Endothelial cell of umbilical vein (primary cell): ENCODE measurements at regions not wholly inside any gene's neighbourhood (a gene's known extent, or its start where the extent isn't known, plus 50 kb on each side); places are given as distances from the start of the nearest gene placed in this dataset.

Source experiments
- POLR2A ChIP-seq: IDR thresholded peaks from 2 replicates; pipeline ENCODE4 v1.6.1; 2012; ENCODE audit warnings: low read depth, mild to moderate bottlenecking, control low read depth, low read length
- TF ChIP-seq, protein P1 (sequence below), 2 donors: IDR thresholded peaks; 1 replicate in 1 of 2; 2 replicates in 1 of 2; pipeline ENCODE4 v1.5.1; 2011; ENCODE audit warnings: low read length in 2 of 2, mild to moderate bottlenecking in 2 of 2, moderate library complexity in 2 of 2, control low read depth in 1 of 2, inconsistent platforms in 1 of 2, low read depth in 1 of 2; ENCODE audit not compliant: insufficient read depth in 1 of 2; ENCODE audit errors: extremely low read depth in 1 of 2

DNA sequence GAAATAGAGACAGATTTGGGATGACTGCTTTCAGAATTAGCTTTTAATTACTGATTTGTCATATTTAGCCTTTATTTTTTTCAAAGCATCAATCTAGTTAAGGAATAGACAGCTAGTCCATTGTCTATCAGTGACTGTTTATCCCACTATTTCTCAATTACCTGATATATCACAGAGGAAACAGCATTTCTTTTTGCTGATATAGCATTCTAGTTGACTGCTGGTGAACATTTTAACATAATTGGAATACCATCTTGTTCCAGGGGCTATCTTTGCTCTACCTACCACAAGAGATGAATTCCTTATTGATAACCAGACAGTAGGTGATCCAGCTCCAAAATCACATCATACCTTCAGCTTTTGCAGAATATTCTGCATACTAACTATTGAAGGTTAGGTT is 982.7 kb downstream of the SQOR start:
- TF ChIP-seq, protein P1, sequence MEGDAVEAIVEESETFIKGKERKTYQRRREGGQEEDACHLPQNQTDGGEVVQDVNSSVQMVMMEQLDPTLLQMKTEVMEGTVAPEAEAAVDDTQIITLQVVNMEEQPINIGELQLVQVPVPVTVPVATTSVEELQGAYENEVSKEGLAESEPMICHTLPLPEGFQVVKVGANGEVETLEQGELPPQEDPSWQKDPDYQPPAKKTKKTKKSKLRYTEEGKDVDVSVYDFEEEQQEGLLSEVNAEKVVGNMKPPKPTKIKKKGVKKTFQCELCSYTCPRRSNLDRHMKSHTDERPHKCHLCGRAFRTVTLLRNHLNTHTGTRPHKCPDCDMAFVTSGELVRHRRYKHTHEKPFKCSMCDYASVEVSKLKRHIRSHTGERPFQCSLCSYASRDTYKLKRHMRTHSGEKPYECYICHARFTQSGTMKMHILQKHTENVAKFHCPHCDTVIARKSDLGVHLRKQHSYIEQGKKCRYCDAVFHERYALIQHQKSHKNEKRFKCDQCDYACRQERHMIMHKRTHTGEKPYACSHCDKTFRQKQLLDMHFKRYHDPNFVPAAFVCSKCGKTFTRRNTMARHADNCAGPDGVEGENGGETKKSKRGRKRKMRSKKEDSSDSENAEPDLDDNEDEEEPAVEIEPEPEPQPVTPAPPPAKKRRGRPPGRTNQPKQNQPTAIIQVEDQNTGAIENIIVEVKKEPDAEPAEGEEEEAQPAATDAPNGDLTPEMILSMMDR (IDR thresholded peaks at IDR 0.05; ENCODE audit: extremely low read depth in 1 of 2, insufficient read depth in 1 of 2, low read depth in 1 of 2, low read length in 2 of 2), result no peak
- no peak for TF ChIP-seq POLR2A
